ENCODE measurements at regions not wholly inside any gene's neighbourhood (a gene's known extent, or its start where the extent isn't known, plus 50 kb on each side); places are given as distances from the start of the nearest gene placed in this dataset.
"Not testable (repeated sequence)": the region's sequence is repeated elsewhere in the genome, so short reads cannot be mapped to it uniquely, and the experiment has no call there.

DNA sequence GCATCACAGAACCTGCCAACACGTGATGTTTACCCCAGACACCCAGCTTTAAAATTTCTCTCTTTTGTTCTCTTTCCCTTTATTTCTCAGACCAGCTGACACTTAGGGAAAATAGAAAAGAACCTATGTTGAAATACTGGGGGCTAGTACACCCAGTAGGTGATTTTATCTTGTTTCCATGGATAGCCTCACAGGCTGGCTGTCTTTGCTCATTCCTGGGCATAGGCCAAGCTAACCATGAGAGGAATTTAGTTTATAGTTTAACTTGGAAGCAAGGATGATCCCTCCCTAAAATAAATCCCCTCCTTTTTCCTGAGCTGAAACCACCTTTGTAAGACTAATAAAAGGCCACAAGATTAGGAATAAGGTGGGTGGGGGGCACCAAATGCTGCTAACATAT, 362.7 kb downstream of the GJA1 start:
- not testable (repeated sequence) for TF ChIP-seq CTCF, POLR2A, POLR2AphosphoS5 (IDR thresholded peaks at IDR 0.05)

Data from transverse colon (tissue), 4 donors.